ENCODE measurements at regions not wholly inside any gene's neighbourhood (a gene's known extent, or its start where the extent isn't known, plus 50 kb on each side); places are given as distances from the start of the nearest gene placed in this dataset.
"Not testable (repeated sequence)": the region's sequence is repeated elsewhere in the genome, so short reads cannot be mapped to it uniquely, and the experiment has no call there.

DNA sequence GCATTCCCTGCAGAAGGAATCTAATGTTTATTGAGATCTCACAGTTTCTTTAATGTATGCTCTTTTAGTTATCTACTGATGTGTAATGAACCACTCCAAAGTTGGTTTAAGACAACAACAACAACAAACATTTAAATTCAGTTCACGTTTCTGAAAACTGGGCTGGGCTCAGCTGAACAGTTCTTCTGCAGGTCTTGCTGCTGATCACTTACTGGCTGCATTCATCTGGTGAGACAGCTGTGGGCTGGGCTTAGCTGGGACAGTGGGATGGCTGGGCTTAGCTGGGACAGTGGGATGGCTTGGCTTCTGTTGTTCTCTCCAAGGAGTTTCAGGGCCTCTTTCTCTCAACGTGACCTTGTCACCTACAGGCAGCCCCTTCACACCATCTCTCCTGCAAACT lies 544.3 kb upstream of the CDH5 start:
- DNase-seq = no peak

DNA sequence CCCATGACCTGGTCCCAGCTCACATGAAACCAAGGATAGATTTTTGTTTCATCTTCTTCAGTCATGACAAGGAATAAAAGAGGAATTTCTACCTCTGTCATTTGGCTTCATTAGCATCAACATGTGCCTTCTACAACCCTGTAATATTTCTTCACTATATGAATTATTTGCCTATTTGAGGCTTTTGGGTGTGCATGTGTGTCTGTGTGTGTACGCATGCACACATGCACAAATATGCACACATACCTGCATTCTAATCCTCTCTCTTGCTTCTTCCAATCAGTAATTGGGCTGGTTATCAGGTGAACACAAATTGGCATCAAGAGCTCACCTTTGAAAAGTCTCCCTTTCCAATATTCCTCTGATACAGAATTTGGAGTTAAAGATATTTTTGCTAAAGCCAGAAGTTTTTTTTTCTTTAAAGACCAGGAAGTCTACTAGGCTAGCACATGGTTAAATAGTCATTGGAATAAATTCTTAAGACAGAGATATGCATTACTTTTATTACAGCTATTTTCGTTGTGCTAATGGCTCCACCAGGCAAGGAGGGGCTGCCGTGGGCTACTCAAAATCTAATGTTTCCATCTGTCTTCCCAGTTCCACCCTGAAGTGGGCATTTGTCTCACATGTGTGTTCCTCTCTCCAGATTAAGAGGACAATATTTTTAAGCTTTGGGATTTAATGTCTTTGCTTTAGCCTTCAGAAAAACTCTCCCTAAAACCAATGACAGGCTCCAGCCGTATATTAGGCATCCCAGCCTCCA lies 547.2 kb upstream of the CDH5 start:
- no peak for DNase-seq

DNA sequence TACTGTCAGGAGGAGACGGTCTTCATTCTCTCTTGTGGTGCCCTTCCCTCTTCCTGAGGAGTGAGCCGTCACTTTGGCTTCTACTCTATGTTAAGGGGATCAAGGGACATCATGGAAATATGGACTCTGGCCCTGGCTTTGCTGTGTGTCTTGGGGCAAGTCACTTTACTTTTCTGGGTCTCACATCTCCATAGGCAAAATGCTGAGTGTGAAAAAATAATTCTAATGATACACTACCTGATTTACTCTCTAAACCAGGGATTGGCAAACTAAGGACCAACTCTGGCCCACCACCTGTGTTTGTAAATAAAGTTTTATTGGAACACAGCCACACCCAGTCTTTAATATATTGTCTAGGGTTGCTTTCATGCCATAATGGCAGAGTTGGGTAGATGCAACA lies 548.7 kb upstream of the CDH5 start:
- DNase-seq = no peak

DNA sequence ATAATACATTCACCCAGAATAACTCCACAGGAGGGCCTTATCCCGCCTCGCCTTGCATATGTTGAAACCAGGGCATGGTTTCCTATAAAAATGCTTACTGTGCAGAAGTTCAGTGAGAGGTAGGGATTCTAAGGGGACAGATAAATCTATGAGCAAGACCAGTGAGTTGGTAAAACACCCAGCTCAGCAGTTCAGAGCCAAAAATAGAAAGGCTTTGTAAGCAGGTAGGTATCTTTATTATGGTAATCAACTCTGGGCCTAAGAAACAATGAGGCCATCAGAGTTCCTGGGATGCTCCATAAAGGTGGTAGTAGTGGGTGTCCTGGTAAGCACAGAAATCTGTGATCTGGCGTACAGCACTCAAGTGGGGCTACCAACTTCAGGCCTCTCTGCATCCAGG lies 549.4 kb upstream of the CDH5 start:
- no peak for DNase-seq

GRCh38 chr16:65816556-65816955 lies 549.9 kb upstream of the CDH5 start:
- DNase-seq = no peak

DNA sequence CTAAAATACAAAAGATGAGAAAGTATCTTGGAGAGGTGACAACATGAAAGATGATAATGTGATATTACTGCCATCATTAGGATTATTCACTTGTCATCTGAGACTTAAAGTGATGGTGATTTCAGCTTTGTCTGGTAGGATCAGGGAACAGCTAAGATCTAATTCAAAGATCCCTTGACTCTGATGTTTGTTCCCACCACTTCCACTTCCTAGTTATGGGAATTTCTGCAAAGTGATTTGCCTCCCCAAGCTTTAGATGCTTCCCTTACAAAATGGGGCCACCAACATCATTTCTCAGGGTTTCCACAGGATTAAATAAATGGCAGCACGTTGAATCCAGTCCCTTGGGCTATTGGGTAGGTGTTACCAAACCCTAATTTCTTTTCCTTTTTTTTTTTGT lies 550.8 kb upstream of the CDH5 start:
- no peak for DNase-seq

GRCh38 chr16:65813879-65814278 lies 552.6 kb upstream of the CDH5 start:
- not testable (repeated sequence) for DNase-seq

DNA sequence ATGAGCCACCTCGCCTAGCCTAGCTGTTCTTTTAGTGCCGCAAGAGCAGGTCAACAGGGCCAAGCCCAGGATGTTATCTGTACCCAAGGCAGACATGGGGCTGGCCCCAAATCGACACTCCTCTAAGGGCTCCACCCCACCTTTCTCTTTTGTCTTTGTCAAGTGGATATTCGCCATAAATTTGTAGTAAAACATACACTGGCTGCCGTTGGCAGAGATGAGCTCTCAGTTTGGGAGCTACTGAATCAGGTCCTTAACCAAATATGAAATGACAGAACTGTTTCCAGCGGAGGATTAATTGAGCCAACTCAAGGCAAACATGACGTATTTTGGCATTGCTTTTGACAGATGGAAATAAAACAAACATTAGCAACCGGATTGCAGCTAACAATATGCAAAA lies 556.9 kb upstream of the CDH5 start:
- no peak for DNase-seq

GRCh38 chr16:65808790-65809189 lies 557.7 kb upstream of the CDH5 start:
- no peak for DNase-seq

- DNase-seq = no peak
Observed at GRCh38 chr16:65807858-65808257, 558.6 kb upstream of the CDH5 start.

- DNase-seq = not testable (repeated sequence)
Observed at GRCh38 chr16:65805704-65806103, 560.8 kb upstream of the CDH5 start.

DNA sequence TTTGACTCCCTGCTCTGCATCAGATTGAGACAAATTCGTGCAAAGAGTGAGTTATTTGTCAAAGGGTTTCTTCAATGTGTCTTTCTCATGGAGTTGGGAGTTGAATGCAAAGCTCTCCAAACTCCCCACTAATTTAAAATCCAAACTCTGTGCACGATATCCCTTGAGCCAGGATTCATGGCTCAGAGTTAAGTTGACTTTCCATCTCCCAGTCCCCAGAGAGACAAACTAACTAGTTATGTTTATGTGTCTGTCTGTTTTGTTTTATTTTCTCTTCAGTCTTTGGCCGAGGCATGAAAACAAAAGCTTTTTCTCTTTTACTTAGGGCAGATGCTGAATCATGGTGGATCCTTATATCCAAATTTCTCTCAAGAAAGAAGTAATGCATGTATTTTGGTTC lies 570.0 kb upstream of the CDH5 start:
- DNase-seq = no peak

- DNase-seq = no peak
Observed at GRCh38 chr16:65794973-65795372, 571.5 kb upstream of the CDH5 start.

GRCh38 chr16:65793781-65794180 lies 572.7 kb upstream of the CDH5 start:
- no peak for DNase-seq

GRCh38 chr16:65790768-65791167 lies 575.7 kb upstream of the CDH5 start:
- no peak for DNase-seq

- DNase-seq = no peak
Observed at GRCh38 chr16:65789161-65789945, 577.1 kb upstream of the CDH5 start.

GRCh38 chr16:65788434-65789140 lies 577.9 kb upstream of the CDH5 start:
- no peak for DNase-seq

DNA sequence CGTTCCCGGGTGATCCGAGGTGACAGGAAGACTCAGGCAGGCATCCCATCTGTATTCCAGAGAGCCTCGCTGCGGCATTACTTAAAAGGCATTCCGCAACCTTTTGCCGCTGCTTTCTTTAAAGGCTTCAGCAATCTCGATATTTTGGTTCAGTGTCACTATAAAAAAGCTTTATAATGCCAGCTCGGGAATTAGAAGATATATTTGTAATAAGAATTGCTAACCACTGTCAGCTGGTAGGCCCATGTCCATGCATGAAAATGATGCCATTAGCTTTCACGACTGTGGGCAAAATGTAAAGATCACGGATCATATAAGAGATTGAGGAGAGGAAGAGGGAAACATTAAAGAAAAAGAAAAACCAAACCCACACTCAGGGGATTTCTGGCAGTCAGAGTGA lies 578.6 kb upstream of the CDH5 start:
- DNase-seq = no peak

GRCh38 chr16:65786916-65787315 lies 579.6 kb upstream of the CDH5 start:
- no peak for DNase-seq

DNA sequence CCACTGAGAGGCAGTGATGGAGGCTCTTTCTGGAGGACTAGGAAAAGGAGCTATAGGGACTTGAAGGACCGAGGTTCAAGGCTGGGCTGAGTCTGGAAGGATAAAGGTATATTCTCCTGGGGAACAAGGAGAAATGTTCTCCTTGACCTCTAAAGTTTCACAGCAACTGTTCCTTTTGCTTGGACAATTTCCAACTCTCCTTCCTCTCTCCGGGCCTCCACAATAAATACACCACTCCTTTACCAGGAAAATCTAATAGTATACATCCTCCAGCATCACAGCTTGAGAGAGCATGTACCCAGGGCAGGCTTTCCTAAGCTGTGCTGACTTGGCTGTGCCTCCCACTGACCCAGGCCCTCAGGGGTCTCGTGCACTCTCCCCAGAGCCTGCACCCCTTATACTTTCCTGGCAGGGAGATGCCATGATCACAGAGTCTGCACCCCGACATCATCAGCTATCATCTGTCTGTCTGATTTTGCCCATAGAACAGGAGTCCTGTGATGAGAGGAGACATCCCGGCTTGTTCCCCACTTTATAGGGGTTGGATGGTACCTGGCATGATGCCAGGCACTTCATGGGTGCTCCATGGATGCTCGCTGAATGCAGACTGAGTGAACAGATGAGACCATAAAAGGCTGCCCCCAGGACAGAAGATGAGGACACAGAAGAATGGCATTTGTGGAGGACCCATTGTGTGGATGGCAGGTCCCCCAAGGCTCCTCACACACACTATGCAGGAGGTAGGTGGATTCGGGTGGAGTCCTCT lies 582.6 kb upstream of the CDH5 start:
- no peak for DNase-seq

DNA sequence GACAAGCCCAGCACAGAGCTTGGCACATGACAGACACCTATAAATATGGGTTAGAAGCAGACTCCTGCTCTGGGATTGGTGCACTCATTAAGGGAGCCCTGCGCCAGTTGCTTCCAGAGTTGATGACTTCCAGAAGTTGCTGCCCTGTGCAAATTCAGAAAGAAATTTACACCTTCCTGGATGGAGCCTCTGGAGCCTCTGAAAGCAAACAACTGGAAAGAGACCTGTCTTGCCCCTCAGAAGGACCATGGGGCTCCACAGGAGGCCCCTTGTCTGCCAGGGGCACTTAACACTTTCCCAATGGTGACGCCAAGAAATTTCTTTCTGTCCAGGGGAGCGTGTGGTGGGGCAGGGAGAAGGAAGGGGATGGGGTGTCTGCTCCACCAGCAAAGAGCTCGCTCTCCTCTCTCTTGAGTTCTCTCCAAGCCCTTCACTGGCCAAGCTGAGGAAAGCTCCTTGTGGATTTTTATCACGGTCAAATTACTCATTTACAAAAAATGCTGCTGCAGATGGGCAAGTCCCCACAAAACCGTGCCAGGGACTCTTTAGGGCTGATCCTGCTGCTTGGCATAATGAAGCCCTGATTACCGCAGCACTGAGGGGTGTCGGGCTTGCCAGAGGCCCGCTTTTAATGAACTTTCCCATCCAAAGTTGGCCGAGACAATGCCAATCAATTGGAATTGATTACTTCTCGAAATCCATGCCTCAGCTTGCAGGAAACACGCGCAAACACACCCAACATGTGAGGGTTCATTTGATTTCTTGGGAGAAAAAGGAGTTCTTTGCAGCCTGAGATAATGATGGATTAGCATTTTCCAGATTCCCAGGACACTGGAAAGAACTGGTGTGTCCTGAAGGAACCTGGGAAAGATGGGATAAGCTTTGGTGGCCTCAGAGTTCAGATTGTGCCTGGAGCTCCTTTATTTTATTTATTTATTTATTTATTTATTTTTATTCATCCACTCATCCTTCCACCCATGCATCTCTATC lies 583.6 kb upstream of the CDH5 start:
- DNase-seq = no peak

- no peak for DNase-seq
Observed at GRCh38 chr16:65781855-65782254, 584.6 kb upstream of the CDH5 start.
